ENCODE measurements at regions not wholly inside any gene's neighbourhood (a gene's known extent, or its start where the extent isn't known, plus 50 kb on each side); places are given as distances from the start of the nearest gene placed in this dataset.
"Not testable (repeated sequence)": the region's sequence is repeated elsewhere in the genome, so short reads cannot be mapped to it uniquely, and the experiment has no call there.

GRCh38 chr16:87206646-87207451 is 110.3 kb downstream of the C16orf95 start:
- Mint-ChIP-seq H3K9me3 (peaks cover 3% of the 10 kb centered on the region), H3K4me1 (peaks cover 8% of the 10 kb centered on the region), H3K4me3 (no peak overlapping the region), H3K36me3 (ENCODE audit: low read depth) (no peaks in the 10 kb centered on the region), H3K27me3 (ENCODE audit: insufficient read depth) (peaks cover 2% of the 10 kb centered on the region), H3K27ac (no peak overlapping the region)
- Histone ChIP-seq H3K4me3 (ENCODE audit: low read length) (no peak overlapping the region), H3K9ac (ENCODE audit: extremely low read depth, low read length, poor library complexity, severe bottlenecking) (no peak overlapping the region), H3K4me1 (ENCODE audit: control insufficient read depth, insufficient read depth, low read length) (no peaks in the 10 kb centered on the region), H3K27me3 (ENCODE audit: control insufficient read depth, insufficient read depth, low read length, poor library complexity, severe bottlenecking) (no peaks in the 10 kb centered on the region), H3K36me3 (ENCODE audit: control insufficient read depth, insufficient read depth, low read length) (no peaks in the 10 kb centered on the region), H3K9me3 (ENCODE audit: control insufficient read depth, low read length) (no peaks in the 10 kb centered on the region), H3K27ac (ENCODE audit: low read depth, low read length) (no peak overlapping the region)
- no peak for DNase-seq
- TF ChIP-seq CTCF (conservative IDR thresholded peaks at IDR 0.05), result no peak
- WGBS, 2 experiments (ENCODE audit: insufficient coverage in 1 of 2, insufficient read length in 1 of 2), result 90 to 93% methylated on average over 7 to 14 of the region's 14 CpGs

- H3K4me1 Mint-ChIP-seq, result peaks cover 8% of the 10 kb centered on the region
- Histone ChIP-seq H3K36me3 (ENCODE audit: control insufficient read depth, insufficient read depth, low read length) (no peaks in the 10 kb centered on the region), H3K9me3 (ENCODE audit: control insufficient read depth, low read length) (no peaks in the 10 kb centered on the region), H3K27ac (ENCODE audit: low read depth, low read length) (peak overlapping the region; percentile 68), H3K4me3 (ENCODE audit: low read length) (no peak overlapping the region), H3K4me1 (ENCODE audit: control insufficient read depth, insufficient read depth, low read length) (no peaks in the 10 kb centered on the region), H3K27me3 (ENCODE audit: control insufficient read depth, insufficient read depth, low read length, poor library complexity, severe bottlenecking) (no peaks in the 10 kb centered on the region), H3K9ac (ENCODE audit: extremely low read depth, low read length, poor library complexity, severe bottlenecking) (no peak overlapping the region)
- H3K27me3 Mint-ChIP-seq (ENCODE audit: insufficient read depth), result peaks cover 2% of the 10 kb centered on the region
- no peak overlapping the region for H3K27ac Mint-ChIP-seq
- DNase-seq, result no peak
- H3K36me3 Mint-ChIP-seq (ENCODE audit: low read depth), result no peaks in the 10 kb centered on the region
- TF ChIP-seq CTCF (conservative IDR thresholded peaks at IDR 0.05), result no peak
- no peak overlapping the region for H3K4me3 Mint-ChIP-seq
- peaks cover 3% of the 10 kb centered on the region for H3K9me3 Mint-ChIP-seq
- WGBS, 2 experiments (ENCODE audit: insufficient coverage in 1 of 2, insufficient read length in 1 of 2), result 64 to 80% methylated on average over 4 to 7 of the region's 7 CpGs
These were observed 109.7 kb downstream of the C16orf95 start for GRCh38 chr16:87207509-87207908.

GRCh38 chr16:87207965-87208364 is 109.2 kb downstream of the C16orf95 start:
- no peak overlapping the region for H3K27ac Mint-ChIP-seq
- no peak overlapping the region for H3K4me3 ChIP-seq (ENCODE audit: low read length)
- no peaks in the 10 kb centered on the region for H3K27me3 ChIP-seq (ENCODE audit: control insufficient read depth, insufficient read depth, low read length, poor library complexity, severe bottlenecking)
- TF ChIP-seq CTCF (conservative IDR thresholded peaks at IDR 0.05), result no peak
- no peaks in the 10 kb centered on the region for H3K36me3 ChIP-seq (ENCODE audit: control insufficient read depth, insufficient read depth, low read length)
- no peaks in the 10 kb centered on the region for H3K4me1 ChIP-seq (ENCODE audit: control insufficient read depth, insufficient read depth, low read length)
- H3K4me3 Mint-ChIP-seq, result no peak overlapping the region
- 49 to 77% methylated on average over 2 to 3 of the region's 3 CpGs for WGBS, 2 experiments (ENCODE audit: insufficient coverage in 1 of 2, insufficient read length in 1 of 2)
- H3K9me3 ChIP-seq (ENCODE audit: control insufficient read depth, low read length), result no peaks in the 10 kb centered on the region
- H3K9ac ChIP-seq (ENCODE audit: extremely low read depth, low read length, poor library complexity, severe bottlenecking), result no peak overlapping the region
- H3K4me1 Mint-ChIP-seq, result peaks cover 8% of the 10 kb centered on the region
- no peak for DNase-seq
- H3K27me3 Mint-ChIP-seq (ENCODE audit: insufficient read depth), result peaks cover 2% of the 10 kb centered on the region
- H3K27ac ChIP-seq (ENCODE audit: low read depth, low read length), result no peak overlapping the region
- peaks cover 3% of the 10 kb centered on the region for H3K9me3 Mint-ChIP-seq
- H3K36me3 Mint-ChIP-seq (ENCODE audit: low read depth), result no peaks in the 10 kb centered on the region

GRCh38 chr16:87208968-87209367 is 108.2 kb downstream of the C16orf95 start:
- DNase-seq; H3K27ac Mint-ChIP-seq; H3K27ac ChIP-seq (ENCODE audit: low read depth, low read length); H3K4me1 ChIP-seq (ENCODE audit: control insufficient read depth, insufficient read depth, low read length); H3K4me1 Mint-ChIP-seq; H3K36me3 Mint-ChIP-seq (ENCODE audit: low read depth); H3K27me3 ChIP-seq (ENCODE audit: control insufficient read depth, insufficient read depth, low read length, poor library complexity, severe bottlenecking); H3K27me3 Mint-ChIP-seq (ENCODE audit: insufficient read depth); H3K9me3 ChIP-seq (ENCODE audit: control insufficient read depth, low read length); H3K9ac ChIP-seq (ENCODE audit: extremely low read depth, low read length, poor library complexity, severe bottlenecking); H3K36me3 ChIP-seq (ENCODE audit: control insufficient read depth, insufficient read depth, low read length); H3K4me3 ChIP-seq (ENCODE audit: low read length); H3K9me3 Mint-ChIP-seq; H3K4me3 Mint-ChIP-seq: not testable (repeated sequence)
- WGBS, 2 experiments (ENCODE audit: insufficient coverage in 1 of 2, insufficient read length in 1 of 2), result 100% methylated on average over 4 of the region's 5 CpGs; no CpG with 5 or more reads in 1 of the 2 experiments

Data from endodermal cell (in vitro differentiated cells).